ENCODE measurements at regions not wholly inside any gene's neighbourhood (a gene's known extent, or its start where the extent isn't known, plus 50 kb on each side); places are given as distances from the start of the nearest gene placed in this dataset.

DNA sequence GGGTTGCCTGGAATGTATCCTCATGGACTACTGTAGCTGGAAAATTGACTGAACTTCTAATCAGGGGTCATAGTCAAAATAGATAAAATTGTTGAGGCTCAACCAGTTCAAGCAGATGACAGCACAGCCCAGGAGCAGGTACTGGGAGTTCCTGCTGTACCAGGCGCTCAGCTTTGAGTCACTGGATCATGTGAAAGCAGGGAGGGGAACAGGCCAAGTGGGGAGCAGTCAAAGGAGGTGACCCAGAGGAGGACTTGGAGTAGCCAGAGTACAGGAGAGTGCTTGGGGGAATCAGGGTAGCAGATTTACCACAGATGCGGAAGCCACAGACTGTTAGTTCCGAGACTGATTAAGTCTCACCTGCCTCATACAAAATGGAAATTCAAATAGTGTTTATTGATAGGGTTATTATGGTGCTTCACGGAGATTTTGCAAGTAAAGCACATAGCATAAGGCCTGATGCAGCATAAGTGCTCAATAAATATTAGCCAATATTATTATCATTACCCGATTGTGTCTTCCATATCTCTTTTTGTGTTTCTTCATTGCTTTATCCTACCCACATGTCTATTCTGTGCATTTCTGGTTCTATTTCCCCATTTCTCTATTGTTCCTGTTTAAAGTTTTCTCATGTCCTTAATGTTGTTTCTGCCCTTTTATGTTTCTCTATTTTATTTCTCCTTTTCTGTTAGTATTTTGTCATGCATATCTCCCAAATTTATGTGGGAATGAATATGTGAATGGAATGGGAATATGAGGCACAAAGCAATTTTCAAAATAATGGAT is 369.2 kb upstream of the MCTP2 start:
- no peak for DNase-seq

DNA sequence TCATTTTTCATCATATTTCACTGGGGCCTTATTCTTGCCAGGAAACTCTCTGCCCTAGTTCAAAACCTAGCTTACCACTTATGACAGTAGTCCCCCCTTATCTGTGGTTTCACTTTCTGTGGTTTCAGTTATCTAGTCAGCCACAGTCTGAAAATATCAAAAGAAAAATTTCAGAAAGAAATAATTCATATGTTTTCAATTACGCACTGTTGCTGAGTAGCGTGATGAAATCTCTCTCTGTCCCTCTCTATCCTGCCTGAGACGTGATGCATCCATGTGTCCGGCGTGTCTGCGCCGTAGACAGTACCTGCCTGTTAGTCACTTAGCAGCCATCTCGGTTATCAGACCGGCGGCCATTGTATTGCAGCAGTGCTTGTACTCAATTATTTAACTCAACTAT is 369.9 kb upstream of the MCTP2 start:
- no peak for DNase-seq

DNA sequence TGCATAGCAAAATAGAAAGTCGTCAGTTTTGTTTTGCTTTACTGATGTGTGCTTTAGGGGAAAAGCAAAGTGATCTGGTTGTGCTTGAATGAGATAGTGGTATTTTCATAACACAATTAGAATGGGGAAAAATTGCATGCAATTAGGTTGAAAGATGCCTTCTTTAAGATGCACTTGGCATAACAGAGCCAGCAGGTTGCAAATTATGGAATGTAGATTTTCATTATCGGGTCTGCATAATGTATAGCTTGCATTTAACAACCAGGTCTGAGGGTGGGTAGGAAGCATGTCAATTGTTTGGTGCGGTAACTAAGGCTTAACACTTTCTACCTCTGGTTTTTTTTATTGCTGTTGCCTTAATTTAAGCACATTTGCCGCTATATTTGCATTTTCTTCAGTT is 370.7 kb upstream of the MCTP2 start:
- no peak for DNase-seq

DNA sequence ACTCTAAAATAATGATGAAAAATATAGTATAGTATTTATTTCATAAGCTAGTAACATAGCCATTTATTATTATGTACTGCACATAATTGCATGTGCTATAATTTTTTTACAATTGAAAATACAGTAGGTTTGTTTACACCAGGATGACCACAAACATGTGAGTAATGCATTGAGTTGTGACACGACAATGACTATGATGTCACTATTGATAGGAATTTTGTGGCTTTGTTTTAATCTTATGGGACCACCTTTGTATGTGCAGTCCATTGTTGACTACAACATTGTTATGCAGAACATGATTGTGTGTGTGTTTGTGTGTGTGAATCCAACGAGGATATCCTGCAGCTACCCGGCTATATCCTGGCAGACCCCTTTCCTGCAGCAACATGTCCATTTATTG is 372.2 kb upstream of the MCTP2 start:
- no peak for DNase-seq

DNA sequence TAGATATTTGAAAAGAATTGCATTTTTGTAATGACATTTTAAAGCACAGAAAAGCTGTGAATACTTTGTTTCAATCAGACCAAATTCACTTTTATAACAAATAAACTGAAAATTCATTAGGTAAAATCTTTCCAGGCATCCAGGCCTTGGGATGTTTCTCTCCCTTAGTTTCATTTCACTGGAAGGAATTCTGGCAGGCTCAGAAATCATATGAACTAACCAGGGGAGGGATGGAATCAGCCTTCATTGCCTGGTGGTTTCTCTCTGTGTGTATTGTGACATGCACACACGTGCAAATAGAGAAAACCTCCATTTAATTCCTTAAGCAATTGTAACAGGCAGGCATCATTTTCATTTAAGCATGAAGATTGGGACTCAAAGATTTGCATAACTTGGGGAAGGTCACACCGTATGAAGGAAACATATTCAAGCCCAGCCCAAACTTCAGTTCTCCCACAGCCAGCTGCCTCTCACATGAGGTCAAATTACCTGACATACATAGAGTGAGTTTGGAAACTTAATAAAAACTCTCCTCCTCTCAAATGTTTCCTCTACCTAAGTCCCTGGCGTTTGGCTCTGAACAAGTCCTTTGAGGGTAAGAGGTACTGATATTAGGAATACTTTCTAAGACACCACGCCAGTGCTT is 376.1 kb upstream of the MCTP2 start:
- DNase-seq: no peak

DNA sequence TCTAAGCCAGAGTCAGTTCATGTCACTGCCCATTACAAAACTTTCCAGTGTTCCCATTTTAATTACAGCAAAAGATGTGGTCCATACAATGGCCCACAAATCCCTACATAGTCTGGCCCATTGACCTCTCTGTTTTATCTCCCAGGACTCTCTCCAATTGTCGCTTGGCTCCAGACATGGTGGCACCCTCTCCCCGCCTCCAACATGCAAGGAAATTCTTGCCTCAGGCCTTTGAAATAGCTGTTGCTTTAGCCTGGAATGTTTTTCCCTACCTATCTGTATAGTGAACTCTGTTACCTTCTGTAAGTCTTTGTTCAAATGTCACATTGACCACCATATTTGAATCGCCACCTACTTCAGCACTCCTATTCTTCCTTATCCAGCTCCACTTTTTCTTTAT is 377.3 kb upstream of the MCTP2 start:
- DNase-seq: no peak

DNA sequence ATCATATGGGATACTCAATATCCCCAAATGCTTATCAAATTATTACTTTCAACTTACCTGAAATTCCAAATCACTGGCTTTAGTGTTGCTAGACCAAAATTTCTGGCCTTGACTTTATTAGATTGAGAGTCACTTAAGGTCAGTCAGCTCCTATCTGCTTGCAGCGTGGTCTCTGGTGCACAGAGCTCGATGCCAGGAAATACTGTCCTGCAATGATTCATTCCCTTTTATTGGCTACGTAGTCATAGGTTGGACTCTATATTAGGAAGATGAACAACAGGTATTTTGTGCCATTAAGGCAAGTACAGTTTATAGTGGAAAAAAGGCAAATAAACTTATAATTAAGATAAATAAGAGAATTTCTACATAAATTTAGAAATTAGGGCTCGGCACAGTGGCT is 378.6 kb upstream of the MCTP2 start:
- no peak for DNase-seq

DNA sequence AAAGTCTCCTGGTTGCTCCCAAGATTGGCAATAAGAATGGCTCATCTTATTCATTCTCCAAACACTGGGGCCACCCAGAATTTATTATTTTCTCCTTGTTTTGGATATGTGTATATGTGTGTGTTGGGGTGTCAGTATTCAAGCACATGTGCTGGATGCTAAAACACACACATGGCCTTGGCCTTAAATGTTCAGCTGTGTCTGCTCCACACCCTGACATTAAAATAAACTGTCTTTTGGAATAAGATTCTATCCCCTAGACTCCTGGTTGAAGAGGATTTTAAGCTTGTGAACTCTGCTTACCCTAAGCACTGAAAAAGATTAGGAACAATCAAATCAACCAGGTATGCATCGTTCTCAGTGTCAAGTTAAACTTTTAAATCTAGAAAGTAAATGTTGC is 382.9 kb upstream of the MCTP2 start:
- no peak for DNase-seq

DNA sequence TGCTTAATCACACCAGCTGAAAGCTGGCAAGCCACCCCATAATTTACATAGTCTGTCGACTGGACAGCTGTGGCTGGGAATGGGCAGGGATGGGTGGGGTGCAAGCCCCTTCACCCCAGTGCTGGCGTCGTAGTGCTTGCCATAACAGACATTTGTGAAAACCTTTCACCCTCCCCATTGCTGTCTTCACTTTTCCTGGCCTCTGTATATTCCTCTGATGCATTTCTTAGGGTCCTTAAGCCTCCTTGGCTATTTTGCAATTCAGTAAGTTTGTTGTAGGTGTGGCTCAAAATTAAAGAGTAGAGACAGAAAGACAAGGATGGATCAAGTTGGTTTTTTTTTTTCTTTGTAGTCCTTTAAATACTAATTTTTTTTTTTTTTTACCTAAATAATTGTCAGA is 383.3 kb upstream of the MCTP2 start:
- no peak for DNase-seq

DNA sequence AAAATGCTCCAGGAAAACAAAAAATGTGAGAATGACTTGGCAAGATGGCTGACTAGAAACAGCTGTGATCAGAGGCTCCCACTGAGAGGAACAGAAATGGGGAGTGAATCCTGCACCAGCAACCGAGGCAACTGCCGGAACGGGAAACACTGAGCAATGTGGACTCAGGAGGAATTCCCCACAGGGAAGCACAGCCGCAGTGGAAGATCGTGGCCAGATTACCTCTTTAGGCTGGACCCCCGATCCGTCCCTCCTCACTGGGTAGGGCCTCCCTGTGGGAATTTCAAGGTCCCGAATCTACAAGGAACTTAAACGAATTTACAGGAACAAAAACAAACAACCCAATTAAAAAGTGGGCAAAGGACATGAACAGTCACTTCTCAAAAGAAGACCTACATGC is 385.2 kb upstream of the MCTP2 start:
- DNase-seq: no peak

DNA sequence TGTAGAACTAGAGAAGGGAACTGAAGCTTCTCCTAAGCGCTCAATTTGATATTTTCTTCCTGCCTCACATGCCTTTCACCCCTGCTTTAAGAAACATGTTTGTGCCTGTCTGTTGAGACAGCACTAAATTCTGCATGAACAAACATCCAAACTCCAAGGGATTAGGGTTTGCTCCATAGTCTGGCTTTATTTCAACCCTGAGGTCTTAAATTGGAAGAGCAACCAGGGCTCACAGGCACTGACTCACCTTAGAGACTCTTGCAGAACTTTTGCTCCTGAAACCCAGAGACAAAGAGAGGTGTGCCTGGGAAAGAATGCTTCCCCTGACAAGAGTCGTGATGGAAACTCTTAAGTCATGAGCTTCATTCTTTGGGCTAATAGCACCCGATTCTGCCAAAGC is 393.9 kb upstream of the MCTP2 start:
- no peak for DNase-seq

DNA sequence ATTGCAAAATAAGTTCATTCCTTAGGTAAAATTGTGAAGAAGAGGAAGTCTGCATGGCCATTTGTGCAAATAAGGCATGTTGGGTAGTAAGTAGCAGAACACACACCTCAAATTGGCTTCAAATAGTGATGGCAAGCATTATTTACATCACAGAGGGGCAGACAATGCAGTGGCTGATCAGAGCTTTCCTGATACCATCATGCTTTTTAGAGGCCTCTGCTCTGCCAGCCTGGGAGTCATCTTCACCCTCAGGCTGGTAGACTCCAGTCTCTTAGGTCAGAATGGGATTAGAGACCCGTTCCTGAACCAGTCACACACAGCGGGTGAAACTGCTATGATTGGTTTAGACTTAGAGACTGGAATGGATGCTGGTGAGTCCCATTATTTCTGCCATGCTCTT is 396.0 kb upstream of the MCTP2 start:
- DNase-seq: no peak

DNA sequence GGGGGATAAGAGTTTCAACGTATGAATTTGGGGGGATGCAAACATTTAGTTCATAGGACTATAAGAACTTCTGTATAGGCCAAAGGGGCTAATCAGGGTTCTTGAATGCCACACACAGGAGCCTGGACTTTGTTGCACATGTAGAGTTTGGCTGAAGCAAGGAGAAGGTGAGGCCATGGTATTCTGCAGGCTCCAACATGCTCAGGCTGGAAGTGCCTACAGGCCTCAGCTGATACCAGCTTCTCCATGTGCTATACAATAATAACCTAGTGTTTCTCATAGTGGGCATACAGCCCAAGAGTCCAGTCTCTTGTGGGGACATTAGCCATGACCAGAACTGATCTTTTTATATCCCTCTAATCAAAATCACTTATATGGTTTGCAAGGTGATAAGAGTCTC is 399.7 kb upstream of the MCTP2 start:
- DNase-seq: no peak

DNA sequence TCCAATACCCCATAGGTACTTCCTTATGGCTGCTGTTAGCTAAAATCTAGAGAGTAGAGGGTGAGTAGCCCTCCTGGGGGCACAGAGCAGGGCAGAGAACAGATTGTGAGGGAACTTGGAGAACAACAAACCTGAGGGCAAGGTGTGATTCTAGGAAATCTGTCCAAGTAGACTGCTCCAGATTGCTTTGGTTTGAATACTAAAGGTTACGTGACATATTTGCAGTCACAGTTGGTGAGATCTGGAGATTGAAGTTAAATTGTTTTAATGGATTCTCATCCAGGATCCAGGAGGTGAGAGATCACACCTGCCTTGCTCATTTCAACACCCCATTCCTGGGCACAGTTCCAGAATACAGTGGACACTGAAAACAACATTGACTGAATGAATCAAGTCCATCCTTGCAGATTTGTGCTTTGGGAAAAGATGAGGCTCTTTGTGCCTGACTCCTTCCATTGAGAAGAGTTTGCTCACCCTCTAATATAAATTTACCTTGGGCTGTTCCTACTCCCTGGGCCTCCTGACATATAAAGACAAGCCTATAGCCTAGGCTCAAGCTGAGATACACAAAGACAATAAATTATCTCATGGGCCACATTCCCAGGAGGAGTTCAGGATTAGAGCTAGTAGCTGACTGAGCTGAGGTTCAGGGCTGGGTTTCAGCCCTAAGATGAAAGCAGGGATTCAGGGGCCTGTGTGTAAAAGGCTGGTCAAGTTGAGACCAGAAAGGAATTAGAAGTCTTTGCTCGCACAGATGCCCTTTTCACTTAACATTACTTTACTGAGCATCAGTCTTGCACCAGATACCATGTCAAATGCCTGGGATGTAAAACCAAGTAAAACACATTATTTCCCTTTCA is 400.9 kb upstream of the MCTP2 start:
- no peak for DNase-seq

DNA sequence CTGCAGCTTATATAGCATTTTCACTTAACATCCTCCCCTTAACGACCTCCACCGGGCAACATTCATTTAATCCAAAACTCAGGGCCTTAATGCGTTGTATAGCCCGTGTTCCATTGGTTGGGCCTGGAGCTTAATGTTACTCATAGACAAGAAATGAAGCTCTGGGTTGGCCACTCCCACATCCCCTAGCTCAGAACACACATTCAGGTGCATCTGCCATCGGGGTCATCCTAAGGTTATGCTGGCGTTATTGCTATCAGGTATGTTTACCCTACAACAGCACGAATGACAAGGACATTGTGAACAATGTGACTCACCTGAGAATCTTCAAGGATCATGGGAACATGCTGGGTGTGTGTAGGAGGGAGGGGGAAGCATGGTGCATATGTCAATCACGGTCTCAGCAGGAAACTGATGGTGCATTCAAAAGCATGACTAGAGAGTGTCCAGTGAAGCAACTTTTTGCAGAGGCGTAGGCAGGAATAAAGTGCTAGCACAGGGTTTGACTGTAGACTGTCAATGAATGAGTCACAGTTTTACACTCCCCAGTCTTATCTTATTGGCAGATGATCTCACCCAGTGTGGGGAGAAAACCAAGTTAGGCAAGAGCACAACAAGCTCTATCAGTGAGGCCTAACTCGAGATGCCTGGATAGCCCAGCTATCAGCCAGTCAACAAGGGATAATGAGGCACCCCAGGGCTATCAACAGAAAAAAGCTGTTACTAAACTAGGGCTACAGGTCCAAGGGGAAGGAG is 402.1 kb upstream of the MCTP2 start:
- no peak for DNase-seq

DNA sequence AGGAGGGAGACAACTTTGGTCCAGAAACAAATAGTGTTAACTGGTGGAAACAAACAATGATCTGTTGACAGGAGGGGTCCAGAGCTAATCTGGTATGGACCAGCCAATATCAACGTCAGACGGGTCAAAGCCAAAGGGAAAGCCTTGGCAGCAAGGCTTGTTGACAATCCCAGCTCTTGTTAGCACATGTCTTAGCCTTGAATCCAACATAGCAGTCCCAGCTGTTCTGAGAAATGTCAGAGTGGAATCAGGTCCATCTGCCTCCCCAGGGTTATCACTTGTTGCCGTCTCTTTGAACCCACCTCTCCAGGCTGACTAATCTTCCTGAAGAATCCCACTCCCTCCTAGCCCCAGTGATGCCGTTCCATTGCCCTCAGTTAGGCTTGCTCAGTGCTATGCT is 404.6 kb upstream of the MCTP2 start:
- no peak for DNase-seq

DNA sequence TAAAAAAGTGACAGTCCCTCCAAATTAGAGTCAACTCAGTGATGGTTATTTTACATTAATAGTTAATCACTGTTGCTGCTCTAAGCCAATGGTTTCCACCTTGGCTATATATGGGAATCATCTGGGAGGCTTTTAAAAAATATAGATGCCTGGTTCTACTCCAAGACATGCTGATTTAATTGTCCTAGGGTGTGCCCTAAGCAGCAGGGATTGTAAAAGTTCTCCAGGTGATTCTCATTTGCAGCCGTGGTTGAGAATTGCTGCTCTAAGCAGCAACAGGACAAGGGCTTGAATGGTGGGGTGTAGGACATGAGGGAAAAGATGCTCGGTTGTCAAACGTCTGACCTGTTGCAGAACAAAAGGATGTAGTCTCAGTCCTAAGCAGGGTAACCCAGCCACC is 405.1 kb upstream of the MCTP2 start:
- no peak for DNase-seq

DNA sequence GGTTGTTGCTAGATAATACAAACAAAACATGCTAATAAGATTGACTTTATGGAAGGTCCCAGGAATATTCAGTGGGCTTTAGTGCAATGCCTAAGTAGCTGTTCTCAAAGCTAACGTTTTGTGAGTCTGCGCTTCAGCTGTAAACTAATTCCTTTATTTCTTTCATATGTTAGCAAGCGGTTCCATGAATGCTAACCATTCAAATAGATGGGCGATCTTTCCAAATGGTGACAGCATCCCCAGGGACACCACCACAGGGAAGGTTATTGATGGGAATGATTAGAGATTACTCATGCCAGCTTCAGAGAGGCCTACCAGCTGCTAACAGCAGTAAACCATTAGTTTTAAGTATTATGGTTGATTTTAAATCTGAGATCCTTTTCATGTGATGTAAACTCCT is 405.7 kb upstream of the MCTP2 start:
- no peak for DNase-seq

DNA sequence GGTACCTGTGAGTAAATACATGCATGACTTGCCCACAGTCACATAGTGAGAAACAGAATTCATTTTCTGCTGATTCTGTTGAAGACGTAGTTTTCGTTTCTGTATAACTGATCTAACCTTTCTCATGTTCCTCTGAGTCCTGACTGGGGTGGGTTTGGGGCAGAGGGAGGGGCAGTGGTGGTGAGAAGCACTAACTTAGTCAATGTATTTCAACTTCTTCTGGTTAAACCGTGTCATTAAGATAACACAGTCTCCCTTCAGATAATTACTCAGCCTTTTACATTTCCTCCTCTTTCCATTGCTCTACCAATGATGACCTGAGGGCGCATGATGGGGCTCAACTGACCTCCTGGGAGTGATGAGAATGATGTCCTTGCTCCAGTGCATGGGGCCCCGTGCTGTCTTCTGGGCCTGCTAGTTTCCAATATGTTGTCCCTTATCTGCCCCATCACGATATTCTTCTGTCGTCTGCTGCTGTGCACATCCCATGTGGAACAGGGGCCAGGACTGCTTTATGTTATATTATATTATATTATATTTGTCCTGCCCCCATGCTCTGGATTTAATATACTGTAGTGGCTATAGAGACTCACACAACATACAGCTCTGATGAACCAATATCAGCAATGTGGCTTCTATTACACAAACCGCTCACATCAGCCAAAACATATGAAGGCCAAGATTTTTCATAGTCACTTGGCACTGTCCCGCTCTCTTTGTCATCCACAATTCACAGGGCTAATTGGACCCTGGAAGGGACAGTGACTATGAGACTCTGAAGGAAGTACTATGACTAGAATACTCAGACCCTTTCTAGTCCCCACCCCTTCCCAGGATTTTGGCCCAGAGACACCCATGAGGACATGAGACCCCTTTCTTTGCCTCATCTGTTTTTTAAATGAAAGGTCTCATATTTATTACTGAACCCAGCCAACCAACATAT is 407.1 kb upstream of the MCTP2 start:
- DNase-seq: no peak

DNA sequence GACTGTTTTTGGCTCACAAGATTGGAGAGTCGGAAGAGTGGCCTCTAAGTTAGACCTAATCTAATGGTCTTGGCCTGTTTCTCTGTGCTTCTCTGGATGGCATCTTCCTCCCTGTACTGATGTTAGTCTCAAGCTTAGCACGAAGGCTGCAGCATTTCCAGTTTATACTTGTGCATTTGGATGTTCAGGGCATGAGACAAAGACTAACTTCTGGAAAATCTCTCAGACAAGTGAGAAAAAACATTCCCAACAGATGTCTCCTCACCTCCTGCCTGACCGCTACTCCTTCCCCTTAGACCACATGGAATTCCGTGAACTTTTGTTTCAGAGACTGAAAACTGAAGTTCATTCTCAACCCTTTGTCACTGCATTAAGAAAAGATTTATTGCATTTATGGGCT is 410.8 kb upstream of the MCTP2 start:
- DNase-seq: no peak

DNA sequence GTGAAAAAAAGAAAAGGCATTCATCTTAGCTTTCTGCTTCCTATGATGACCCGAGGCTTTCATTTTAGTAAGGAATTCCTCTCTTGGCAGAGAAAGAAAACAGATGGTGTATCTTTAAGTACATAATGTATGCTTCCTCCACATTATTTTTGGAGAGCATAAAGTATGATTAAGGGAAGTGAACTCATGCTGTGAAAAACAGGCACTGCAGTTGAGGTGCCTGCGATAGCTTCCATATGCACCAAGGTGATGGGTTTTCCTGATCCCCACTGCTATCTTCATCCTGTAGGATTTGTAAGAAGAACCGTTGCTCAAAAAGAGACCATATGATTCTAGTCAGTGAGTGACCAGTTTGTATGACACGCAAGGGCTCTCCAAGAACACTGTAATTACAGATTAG is 411.5 kb upstream of the MCTP2 start:
- DNase-seq: no peak

DNA sequence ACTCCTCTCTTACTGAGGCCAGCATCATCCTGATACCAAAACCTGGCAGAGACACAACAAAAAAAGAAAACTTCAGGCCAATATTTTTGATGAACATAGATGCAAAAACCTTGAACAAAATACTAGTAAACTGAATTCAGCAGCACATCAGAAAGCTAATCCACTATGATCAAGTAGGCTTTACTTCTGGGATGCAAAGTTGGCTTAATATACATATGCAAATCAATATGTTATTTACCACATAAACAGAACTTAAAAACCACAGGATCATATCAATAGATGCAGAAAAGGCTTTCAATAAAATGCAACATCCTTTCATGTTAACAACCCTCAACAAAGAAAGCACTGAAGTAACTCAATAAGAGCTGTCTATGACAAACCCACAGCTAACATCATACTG is 414.5 kb upstream of the MCTP2 start:
- no peak for DNase-seq

Measured in GOT3 (cell line).